NCI-H2107 (cell line): ENCODE measurements at regions not wholly inside any gene's neighbourhood (a gene's known extent, or its start where the extent isn't known, plus 50 kb on each side); places are given as distances from the start of the nearest gene placed in this dataset.

ENCODE experiments used
- DNase-seq: peaks from one replicate; lab custom pipeline; 2025; lab: John Stamatoyannopoulos, UW

DNA sequence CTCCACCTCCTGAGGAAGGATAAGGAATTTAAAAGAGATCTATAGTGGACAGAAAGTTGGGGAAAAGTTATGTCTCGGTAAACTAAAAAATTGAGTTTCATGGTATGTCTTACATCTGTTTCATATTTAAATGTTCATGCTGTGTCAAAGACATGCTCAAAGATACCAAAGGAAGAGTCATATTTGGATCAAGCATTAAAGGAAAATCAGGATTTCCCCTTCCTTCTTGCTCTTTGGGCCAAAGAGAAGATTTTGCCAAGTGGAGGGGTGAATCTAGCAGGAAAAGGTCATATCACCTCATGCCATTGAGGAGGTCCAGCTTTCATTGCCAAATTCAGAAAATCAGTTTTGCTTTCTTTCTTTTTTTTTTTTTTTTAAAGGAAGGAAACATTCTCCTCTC, 192.4 kb downstream of the OGFRL1 start:
- DNase-seq = no peak

DNA sequence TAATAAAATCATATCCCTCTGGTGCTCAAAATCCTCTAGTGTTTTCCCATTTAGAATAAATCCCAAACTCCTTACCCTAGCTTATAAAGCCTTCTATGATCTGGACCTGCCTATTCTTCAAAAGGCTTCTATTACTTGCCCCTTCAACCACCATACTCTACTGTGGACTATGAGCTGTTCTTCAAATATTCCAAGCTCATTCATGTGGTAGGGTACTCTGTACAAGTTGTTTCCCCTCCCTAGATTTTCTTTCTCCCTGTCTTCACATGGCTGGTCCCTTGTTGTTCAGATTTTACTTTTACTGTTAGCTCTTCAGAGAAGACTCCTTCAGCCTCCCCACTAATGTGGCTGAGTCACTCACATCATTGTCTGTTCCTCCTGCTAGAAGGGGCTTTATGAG, 193.2 kb downstream of the OGFRL1 start:
- DNase-seq = no peak

DNA sequence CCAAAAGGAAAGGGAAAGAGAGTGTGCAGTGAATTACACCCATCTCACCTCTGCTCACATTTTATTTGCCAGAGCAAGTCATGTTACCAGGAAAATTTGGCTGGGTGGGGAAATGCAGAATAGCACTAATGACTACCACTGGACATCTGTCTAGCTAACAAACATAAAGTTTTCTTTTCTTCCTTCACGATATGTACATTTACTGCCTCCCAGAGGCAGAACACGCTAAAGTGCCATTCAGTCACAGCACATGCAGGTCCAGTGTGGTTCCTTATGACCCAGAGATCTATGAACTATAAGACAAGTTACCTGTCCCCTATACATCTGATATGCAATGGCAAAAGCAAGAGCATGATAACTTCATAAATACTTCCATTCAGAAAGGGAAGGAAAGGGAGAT, 194.1 kb downstream of the OGFRL1 start:
- no peak for DNase-seq

DNA sequence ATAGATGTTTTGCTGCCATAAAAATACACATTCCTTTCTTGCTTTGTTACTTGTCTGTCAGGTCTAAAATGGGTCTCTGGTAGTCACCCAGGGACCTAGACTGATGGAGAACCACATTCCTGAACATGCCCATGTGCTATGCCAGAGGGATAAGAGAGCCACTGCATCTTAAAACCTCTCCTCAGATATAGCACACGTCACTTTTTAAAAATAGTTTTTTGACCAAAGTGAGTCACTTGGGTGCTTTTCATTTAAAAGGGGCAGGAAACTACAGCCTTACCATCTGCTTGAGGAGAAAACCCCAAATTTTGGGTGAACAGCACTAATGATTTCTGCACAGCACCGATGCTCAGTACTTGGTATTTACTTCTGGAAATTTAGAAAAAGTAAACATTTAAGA, 197.8 kb downstream of the OGFRL1 start:
- no peak for DNase-seq

DNA sequence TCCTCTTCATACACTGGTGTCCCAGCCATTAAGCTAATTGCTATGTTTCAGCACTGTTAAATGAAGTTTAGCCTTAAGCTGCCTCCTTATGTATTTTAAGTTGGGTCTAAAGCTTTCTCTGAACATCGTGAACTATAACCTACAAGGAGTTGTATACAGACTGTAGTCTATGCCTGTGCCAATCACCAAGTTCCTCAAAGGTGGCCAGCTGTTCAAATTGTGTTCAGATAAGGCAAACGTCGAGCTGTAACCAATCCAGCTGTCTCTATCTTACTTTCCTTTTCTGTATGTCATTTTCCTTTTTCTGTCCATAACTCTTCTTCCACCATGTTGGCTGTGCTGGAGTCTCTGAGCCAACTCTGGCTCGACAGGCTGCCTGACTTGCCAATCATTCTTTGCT, 199.6 kb downstream of the OGFRL1 start:
- no peak for DNase-seq

DNA sequence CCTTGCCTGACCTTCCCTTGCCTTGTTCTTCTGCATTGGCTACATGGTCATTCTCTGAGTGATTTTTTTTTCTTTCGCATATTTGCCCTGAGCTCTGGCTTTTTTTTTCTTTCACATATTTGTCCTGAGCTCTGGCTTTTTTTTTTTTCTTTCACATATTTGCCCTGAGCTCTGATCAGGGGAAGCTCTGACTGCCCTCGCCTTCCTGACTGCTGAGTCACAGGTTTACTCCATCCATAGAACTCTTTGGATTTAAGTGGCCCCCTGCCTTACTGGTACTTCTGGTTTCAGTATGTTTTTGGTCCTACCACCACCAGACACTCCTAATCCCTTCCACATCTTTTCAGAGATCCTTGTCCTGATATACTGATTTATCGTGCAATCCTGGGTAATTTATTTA, 201.1 kb downstream of the OGFRL1 start:
- no peak for DNase-seq

DNA sequence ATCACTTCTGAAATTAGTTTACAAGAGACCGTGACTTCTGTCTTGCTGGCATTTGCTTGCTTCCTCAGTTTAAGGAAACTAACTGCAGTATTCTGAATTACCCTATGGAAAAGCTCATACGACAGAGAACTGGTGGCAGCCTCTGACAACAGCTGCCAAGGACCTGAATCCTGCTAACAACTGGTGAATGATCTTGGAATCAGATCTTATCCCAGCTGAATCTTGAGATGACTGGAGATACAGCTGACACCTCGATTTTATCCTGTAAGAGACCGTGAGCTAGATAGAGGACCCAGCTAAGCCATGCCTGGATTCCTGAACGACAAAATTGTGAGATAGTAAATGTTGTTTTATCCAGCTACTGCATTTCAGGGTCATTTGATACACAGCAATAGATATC, 202.3 kb downstream of the OGFRL1 start:
- DNase-seq = no peak

DNA sequence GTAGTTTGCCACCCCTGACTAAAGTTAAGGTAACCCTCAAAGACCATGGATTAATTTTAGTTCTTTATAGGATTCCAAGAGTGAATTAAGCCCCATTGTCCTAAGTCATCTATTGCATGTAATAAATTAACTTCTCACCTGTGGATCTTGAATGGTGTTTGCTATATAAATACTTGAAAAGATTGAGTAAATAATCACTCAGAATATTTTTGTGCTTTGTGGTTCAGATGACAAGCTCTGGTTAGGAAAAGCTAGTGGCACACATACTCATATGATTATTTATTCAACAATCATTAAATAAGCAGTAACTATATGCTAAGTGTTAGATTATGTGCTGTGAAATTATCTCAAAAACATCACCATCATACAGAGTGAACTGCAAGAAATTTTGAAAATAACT, 203.2 kb downstream of the OGFRL1 start:
- DNase-seq = no peak

DNA sequence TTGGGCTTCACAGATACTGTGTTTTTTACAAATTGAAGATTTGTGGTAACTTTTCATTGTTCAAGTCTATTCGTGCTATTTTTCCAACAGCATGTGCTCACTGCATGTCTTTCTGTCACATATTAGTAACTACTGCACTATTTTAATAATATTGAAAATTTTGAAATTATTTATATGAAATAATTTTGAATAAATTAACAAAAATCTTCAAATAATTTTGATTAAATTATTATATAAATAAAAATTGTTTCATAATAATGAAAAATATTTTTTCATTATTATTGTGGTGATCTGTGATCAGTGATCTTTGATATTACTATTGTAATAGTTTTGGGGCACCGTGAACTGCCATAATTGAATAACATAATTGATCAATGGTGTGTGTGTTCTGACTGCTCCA, 204.1 kb downstream of the OGFRL1 start:
- DNase-seq = no peak

DNA sequence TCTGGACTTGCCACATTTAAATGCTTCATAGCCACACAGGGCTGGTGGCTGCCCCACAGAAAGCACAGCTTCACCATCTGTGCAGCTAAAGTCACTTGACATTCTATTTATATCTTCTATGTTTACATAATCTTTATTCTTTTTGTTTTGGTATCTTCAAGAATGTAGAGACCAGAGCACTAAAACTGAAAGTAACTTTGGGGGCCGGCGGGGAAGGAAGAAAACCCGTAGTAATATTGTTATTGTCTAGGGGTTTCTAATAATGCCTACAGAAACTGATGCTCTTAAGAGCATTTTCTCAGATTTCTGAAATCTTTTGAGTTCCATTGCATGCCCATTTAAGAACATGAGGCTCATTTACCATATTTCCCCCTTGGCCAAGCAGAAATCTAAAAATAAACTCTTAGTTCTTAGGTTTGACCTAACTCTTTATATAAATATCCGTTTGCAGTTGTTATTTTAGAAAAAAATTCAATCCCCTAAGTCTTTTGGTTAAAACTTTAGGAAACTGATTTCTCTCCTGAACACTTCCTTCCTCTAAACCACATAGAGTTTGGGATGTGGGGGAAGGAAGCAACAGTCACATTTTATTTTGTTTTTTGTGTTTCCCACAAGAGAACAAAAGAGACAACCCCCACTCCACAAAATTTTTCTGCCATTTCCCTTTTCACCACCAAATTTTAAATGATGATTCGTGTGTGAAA, 207.6 kb downstream of the OGFRL1 start:
- no peak for DNase-seq

DNA sequence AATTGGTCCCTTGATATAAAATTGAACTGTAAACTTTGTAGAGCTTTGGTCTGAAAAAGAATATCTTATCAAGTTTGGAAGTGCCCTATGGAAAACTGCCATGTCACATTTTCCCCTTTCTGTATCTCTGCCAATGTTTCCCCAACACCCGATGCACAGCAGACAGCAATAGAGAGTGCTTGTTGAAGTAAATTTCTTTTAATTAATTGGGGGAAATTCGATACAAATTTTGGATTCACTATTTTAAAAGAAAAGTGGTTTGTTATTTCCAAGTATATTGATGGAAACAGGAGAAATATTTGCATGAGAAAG, 208.1 kb downstream of the OGFRL1 start:
- no peak for DNase-seq

DNA sequence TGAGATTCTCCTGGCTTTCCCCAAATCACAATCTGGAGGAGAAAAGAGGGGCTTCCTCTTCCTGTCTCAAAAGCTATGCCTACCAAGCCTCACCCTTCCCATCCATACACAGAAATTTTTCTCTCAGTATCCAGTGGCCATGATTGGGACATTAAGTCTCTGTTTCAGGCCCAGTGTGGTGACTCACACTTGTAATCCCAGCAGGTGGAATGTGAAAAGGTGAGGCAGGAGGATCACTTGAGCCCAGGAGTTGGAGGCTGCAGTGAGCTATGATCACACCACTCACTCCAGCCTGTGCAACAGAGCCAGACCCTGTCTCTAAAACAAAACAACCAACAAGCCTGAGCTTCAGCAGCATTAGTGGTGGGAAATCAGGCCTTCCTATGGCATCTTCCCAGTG, 210.0 kb downstream of the OGFRL1 start:
- no peak for DNase-seq

DNA sequence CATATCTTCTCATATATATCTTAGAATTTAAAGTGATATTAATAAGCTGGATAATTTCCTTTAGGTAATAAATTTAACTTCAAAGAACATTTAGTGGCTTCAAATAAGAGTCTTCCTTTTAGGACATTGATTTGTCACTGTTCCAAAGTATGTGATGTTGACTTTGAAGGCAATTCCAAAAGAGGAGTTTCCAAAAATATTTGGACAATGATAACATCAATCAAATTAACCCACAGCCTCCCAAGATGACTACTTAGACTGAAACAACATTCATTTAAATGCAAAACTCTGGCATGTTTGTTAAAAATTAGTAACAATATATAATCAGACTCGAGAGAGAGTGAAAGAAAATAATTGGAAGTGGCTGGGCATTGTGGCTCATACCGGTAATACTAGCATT, 211.1 kb downstream of the OGFRL1 start:
- no peak for DNase-seq

DNA sequence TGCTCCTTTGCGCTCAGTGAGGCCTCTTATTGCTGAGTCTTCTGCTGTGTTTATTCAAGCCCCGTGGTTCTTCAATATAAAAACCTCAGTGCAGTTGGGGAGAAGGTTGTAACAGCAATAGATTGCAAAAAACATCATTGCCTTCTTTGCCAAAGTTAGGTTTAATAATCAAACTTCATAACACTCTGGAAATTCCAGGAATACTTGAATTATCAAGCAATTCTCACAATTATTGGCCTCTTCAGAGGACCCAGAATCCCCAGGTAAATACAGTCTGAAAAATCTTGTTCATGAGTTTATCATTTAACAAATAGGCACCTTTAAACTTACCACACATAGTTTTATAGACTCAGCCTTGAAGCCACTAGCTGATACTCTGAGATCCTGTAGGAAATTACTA, 213.6 kb downstream of the OGFRL1 start:
- no peak for DNase-seq

DNA sequence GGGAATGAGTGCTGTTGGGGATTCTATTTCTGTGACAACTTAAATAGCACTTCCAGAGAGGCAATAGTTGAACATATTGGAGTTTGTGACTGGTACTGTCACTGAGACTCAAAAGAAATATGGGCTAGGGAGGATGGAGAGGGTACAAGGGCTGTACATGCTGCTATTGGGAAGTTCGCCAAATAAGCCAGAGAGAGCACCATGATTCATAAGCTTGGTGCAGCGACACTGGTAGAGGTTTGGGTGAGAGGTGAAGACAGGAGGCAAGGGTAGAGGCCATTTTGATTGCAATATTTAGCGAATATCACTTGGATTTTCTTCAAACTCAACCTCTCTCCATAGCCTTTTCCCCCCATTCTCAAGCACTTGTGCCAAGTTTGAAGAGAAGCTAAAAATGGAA, 214.3 kb downstream of the OGFRL1 start:
- DNase-seq = no peak

DNA sequence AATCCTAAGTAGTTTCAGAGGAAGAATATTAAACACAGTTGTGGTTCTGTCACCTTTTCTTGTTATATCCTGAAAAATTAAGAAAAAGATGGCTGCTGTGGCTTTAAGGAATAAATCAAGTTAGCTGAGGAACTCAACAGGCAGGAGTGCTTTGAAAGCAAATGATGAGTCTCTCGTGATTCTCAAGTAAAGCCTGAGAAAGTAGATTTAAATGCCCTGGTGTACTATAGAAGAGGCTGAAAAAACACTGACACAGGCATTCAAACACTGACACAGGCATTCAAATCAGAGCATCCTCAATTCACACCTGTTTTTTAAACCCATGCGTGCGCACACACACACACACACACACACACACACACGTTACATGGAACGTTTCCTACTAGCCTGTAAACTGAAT, 218.6 kb downstream of the OGFRL1 start:
- DNase-seq = no peak

DNA sequence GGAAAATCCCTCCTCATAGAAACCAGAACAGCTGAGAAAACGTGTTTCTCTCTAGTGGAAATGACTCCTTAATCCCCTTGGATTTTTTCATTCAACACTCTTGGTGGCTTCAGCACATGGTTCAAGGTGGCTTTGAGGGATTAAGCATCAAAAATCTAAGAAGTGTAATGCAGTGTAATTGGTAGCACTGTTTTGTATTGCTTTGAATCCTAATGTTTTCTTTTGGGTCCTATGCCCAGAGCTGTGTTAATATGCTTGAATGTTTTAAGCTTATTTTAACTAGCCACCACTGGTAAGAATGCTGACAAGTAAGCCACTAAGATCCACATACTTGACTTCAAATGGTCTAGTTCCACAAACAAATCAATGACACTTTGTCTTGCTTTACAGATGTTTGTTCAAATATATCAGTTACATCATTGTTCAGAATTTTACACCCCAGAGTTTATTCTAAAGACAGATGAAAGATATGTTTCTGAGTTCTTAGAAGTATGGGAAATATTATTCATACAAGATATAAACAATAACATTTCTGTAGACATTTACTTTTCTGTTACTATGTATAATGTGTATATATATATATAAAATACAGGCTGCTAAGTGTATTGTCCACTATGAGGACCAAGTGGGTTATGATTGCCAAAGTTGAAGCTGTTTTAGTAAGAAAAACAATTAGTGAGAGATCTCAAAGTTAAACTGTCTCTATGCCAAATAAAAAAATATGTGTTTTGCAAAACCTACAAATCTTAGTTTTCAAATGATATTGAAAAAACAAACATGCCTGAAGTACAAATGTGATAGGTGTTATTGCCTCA, 220.8 kb downstream of the OGFRL1 start:
- no peak for DNase-seq

DNA sequence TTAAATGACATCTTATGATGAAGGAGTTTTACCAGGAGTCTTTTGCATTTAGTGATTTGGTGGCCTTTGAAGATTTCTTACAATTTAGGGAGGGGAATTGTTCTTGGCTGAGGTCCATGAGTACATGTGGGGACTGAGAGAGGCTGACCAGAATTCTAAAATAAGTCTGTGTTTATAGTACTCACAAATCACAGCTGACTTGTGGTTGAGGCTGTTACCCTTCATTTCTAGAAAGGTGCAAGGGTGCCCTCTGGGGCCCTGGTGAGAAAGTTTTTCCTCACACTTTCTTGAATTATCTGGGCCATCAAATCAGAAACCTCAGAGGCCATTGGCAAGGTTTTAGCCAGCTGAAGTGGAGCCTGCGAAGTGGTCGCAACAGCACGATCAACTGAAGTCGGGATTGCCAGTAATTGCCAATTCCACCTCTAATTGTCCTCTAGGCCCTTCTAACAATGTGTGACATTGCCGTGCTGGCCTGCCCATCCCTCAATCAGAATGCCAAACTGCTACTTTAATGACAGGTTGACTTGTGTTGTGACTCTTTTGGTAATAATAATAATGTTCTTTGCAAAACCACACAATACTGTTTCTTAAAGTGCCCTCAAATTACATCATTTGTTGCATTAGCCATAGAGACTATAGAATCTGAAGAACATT, 221.6 kb downstream of the OGFRL1 start:
- no peak for DNase-seq

DNA sequence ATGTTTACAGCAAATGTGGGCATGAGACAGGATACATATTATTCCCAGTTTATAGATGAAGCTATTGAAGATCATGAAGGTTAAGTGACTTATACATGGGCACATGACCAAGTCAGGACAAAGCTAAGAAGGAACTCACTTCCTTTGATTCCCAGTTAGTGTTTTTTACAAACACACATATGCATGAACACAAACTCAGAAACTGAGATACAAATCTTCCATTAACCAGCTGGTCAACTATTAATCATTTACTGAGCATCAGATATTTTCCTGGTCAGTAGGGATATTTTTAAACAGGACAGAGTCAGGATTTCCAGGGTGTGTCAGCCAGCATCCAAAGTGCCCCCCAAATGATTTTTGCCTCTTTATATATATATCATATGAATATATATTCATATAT, 222.2 kb downstream of the OGFRL1 start:
- no peak for DNase-seq

DNA sequence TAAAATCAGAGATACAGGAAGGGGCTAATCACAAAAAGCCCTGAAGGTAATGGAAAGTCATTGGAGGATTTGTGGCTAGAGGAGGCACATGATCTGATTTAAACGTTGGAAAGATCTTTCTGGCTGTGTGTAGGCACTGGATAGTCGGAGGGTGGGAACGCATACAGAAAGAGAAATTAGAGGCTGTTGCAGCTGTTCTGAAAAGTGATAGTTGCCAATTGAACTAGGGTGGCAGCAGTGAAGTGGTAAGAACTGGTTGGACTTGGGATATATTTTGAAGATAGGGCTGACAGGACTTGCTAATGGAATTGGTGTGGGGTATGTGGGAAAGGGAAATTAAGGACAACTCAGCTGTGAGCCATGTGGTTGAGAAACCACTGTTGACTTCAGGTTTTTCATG, 223.6 kb downstream of the OGFRL1 start:
- no peak for DNase-seq

DNA sequence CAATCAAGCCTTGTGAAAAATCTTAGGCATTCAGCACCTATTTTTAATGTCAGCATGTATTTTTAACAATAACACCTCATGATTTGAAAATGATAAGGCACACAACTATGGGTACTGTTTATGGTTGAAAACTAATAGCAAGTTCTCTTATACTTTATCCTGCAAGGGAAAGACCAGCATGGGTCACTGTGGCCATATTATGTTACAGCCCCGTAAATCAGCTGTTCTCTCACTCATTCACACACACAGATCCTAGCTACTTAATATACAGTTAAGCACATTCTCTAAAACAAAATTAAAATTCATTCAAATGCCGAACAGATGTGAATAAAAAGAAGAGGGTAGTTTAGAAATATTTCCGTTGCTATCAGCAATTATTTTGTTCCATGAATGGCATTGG, 224.4 kb downstream of the OGFRL1 start:
- DNase-seq = no peak

DNA sequence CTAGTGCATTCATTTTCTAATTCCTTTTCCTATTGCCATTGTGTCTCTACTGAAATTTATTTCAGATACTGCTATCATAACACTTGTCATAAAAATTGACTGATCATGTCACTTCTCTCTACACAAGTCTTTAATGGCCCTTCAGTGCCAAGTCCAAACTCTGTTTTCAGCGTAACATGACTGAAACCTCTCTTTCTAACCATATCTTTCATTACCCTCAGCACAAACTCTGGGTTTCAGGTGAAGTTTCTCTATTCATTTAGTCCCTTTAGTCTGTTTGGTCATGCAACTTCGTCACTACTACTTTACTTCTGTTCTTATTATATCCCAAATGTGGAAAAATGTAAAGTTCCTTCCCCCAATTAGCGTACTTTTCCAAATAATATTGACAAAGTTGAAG, 234.9 kb downstream of the OGFRL1 start:
- no peak for DNase-seq

DNA sequence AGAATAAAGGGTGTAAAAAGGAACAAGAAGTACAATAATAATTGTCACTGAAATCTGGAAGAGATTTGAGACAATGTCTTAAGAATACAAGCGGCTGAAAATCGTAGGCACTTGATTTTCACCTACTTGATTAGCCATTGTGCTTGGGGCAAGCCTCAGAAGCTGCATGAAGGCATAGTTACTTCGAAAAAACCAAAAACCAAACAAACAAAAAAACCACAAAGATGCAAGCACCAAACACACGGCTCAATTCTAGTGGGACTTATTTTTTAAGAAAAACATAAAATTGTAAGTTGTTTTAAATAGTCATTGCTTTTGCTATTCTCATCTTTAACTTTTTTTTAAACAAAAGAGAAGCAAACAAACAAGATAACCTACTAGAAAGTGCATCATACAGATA, 235.6 kb downstream of the OGFRL1 start:
- no peak for DNase-seq

DNA sequence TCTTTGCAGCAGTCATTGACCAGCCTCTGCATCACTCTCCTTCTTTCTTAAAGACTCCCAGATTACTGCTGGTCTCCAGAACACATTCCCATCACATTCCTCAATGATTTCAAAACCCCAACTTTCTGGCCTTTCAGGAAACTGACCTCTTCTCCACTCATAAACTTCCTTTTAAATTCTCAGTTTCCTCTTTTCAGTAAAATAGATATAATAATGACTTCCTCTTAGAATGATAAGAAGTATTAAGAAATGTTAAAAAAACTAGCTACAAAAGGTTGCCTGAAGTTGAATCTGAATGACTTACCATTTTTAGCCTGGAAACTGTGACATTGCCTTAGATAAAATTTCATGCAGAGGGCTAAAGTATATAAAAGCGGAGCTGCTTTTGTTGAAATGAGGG, 239.3 kb downstream of the OGFRL1 start:
- no peak for DNase-seq
